Common myeloid progenitor, CD34-positive (primary cell): ENCODE measurements at regions not wholly inside any gene's neighbourhood (a gene's known extent, or its start where the extent isn't known, plus 50 kb on each side); places are given as distances from the start of the nearest gene placed in this dataset.
A peak's percentile ranks its signal among the peaks of the same experiment; 100 is the strongest.
"Not testable (repeated sequence)": the region's sequence is repeated elsewhere in the genome, so short reads cannot be mapped to it uniquely, and the experiment has no call there.

ENCODE experiments used
- CTCF ChIA-PET: fragments of 350-600 bp; sonication (Branson Sonifier 250); formaldehyde crosslinking; loops from one replicate; lab custom pipeline; 2021; ENCODE audit warnings: antibody characterized with exemption; lab: Charles Lee
- POLR2A ChIA-PET: fragments of 350-600 bp; sonication (Branson Sonifier 250); formaldehyde crosslinking; loops from one replicate; lab custom pipeline; 2021; ENCODE audit warnings: antibody characterized with exemption; lab: Charles Lee
- DNase-seq, 3 donors: peaks; one replicate each; pipeline versions ENCODE4 v3.0.0 to v3.0.0-alpha.2; 2013
- H3K27ac ChIP-seq, 2 experiments: 1 replicate in 1 of 2; 2 replicates in 1 of 2; pipeline ENCODE4 v1.7.0; 2013; ENCODE audit warnings: inconsistent platforms in 2 of 2, low read length in 2 of 2, mild to moderate bottlenecking in 2 of 2, low read depth in 1 of 2, moderate library complexity in 1 of 2; ENCODE audit not compliant: severe bottlenecking in 2 of 2, insufficient read depth in 1 of 2, poor library complexity in 1 of 2
- H3K27me3 ChIP-seq, 5 experiments: replicated peaks in 2 of 5; 1 replicate in 3 of 5; 2 replicates in 2 of 5; pipeline versions ENCODE4 v1.6.1 to v1.7.0; 2013; ENCODE audit warnings: low read length in 4 of 5, mild to moderate bottlenecking in 2 of 5, moderate library complexity in 2 of 5, inconsistent platforms in 1 of 5; ENCODE audit not compliant: insufficient read depth in 5 of 5, control insufficient read depth in 4 of 5
- H3K36me3 ChIP-seq, 4 experiments: 1 replicate in 2 of 4; 2 replicates in 2 of 4; pipeline versions ENCODE4 v1.6.1 to v1.7.0; 2013; ENCODE audit warnings: low read length in 3 of 4, control low read depth in 1 of 4, mild to moderate bottlenecking in 1 of 4; ENCODE audit not compliant: control insufficient read depth in 4 of 4, insufficient read depth in 4 of 4
- H3K4me1 ChIP-seq, 4 experiments: 1 replicate in 3 of 4; 2 replicates in 1 of 4; pipeline versions ENCODE4 v1.6.1 to v1.7.1; 2013; ENCODE audit warnings: low read length in 3 of 4, mild to moderate bottlenecking in 3 of 4, control low read depth in 1 of 4, inconsistent platforms in 1 of 4, moderate library complexity in 1 of 4; ENCODE audit not compliant: control insufficient read depth in 4 of 4, insufficient read depth in 4 of 4; ENCODE audit errors: control extremely low read depth in 1 of 4
- H3K4me3 ChIP-seq, 7 experiments: 1 replicate in 4 of 7; 2 replicates in 3 of 7; pipeline versions ENCODE4 v1.5.1 to v1.7.0; 2013; ENCODE audit warnings: mild to moderate bottlenecking in 7 of 7, low read length in 6 of 7, moderate library complexity in 6 of 7, inconsistent platforms in 2 of 7, low read depth in 2 of 7, control low read depth in 1 of 7; ENCODE audit not compliant: insufficient read depth in 4 of 7, control insufficient read depth in 1 of 7; ENCODE audit errors: extremely low read depth in 1 of 7
- H3K9me3 ChIP-seq, 5 experiments: 1 replicate in 4 of 5; 2 replicates in 1 of 5; pipeline versions ENCODE4 v1.6.1 to v1.7.1; 2013; ENCODE audit warnings: low read length in 4 of 5, mild to moderate bottlenecking in 2 of 5, inconsistent platforms in 1 of 5, low read depth in 1 of 5, moderate library complexity in 1 of 5; ENCODE audit not compliant: control insufficient read depth in 4 of 5, insufficient read depth in 2 of 5; ENCODE audit errors: control extremely low read depth in 1 of 5
- WGBS: methylation state at CpG from one replicate; pipeline ENCODE4 v1.1.5; 2013; ENCODE audit not compliant: insufficient coverage; 5-methylcytosine and 5-hydroxymethylcytosine counted together

GRCh38 chr6:28817808-28818145, 106.0 kb downstream of the TRIM27 start:
- no peak overlapping the region for H3K4me3 ChIP-seq
- no peak for DNase-seq
- H3K9me3 ChIP-seq, result peaks cover 0 to 9% (median 3%) of the 10 kb centered on the region in 5 experiments
- ChIA-PET POLR2A (interaction anchor here (0.8 kb wide), 1 partner anchor 162 kb away, joined by 3 read pairs; no protein-coding TSS in a partner anchor), CTCF (no interaction called here)
- H3K4me1 ChIP-seq, result peaks cover 0 to 7% (median 3%) of the 10 kb centered on the region in 4 experiments
- no peaks in the 10 kb centered on the region for H3K36me3 ChIP-seq
- H3K27ac ChIP-seq, result no peak overlapping the region
- H3K27me3 ChIP-seq, result peaks cover 25 to 97% (median 50%) of the 10 kb centered on the region in 5 experiments
- 37% methylated on average over 3 of the region's 7 CpGs for WGBS

- ChIA-PET CTCF (interaction anchor here (1.2 kb wide), 1 partner anchor 14 kb away, joined by 5 read pairs; no protein-coding TSS in a partner anchor), POLR2A (interaction anchor here (0.6 kb wide), 1 partner anchor 100 kb away, joined by 3 read pairs; no protein-coding TSS in a partner anchor)
- peaks cover 18 to 87% (median 35%) of the 10 kb centered on the region in 5 experiments for H3K27me3 ChIP-seq
- H3K4me1 ChIP-seq, result peaks cover 0 to 3% (median 0%) of the 10 kb centered on the region in 4 experiments
- DNase-seq, result no peak
- no peaks in the 10 kb centered on the region for H3K36me3 ChIP-seq
- 9% methylated on average over 28 of the region's 34 CpGs for WGBS
- no peak overlapping the region for H3K27ac ChIP-seq
- peaks cover 0 to 5% (median 0%) of the 10 kb centered on the region in 5 experiments for H3K9me3 ChIP-seq
- H3K4me3 ChIP-seq, result no peak overlapping the region
Observed at GRCh38 chr6:28824793-28825731, 98.7 kb downstream of the TRIM27 start.

DNA sequence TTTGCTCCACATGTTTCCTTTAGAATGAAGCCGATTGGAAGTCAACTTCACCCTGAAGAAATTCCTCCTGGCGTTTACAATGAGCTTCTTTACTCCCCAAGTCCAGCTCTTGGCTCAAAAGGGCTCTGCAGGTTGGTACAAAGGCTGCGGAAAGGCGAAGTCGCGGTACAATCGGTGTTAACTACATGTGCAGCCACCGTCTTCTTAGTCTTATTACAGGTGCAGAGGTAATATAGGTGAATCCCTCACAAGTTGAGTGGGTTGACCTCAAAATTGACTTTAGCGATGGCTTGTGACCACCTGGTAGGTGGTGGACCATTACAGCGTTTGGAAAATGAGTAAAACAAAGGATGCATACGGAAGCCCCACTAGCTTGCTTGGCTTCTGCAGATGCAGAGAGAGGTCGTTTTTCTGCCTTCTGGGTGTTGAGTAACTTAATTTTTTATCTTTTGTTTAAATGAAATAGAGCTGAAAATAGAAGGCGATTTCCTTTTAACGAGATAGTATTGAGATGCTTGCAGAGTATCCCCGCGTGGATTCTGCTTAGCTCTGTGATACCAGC, 98.0 kb downstream of the TRIM27 start:
- peaks cover 18 to 80% (median 35%) of the 10 kb centered on the region in 5 experiments for H3K27me3 ChIP-seq
- CTCF ChIA-PET, result interaction anchor here (1.2 kb wide), 1 partner anchor 13 kb away, joined by 5 read pairs; no protein-coding TSS in a partner anchor

DNA sequence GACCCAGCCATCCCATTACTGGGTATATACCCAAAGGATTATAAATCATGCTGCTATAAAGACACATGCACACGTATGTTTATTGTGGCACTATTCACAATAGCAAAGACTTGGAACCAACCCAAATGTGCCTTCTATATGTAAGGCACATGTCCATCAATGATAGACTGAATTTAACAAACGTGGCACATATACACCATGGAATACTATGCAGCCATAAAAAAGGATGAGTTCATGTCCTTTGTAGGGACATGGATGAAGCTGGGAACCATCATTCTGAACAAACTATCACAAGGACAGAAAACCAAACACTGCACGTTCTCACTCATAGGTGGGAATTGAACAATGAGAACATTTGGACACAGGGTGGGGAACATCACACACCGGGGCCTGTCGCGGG, 92.1 kb downstream of the TRIM27 start:
- CTCF ChIA-PET, result interaction anchor here (1.0 kb wide), 1 partner anchor 353 kb away, joined by 3 read pairs; no protein-coding TSS in a partner anchor
- H3K27ac ChIP-seq, H3K4me1 ChIP-seq, H3K36me3 ChIP-seq, H3K9me3 ChIP-seq, H3K4me3 ChIP-seq, DNase-seq, POLR2A ChIA-PET: not testable (repeated sequence)
- WGBS, result no CpG with 5 or more reads among the region's 6 CpGs
- H3K27me3 ChIP-seq, result peaks cover 0 to 61% (median 19%) of the 10 kb centered on the region in 5 experiments

More for the DNA sequence above, 98.0 kb downstream of the TRIM27 start:
- Histone ChIP-seq H3K4me3 (no peak overlapping the region), H3K9me3 (peaks cover 0 to 5% (median 0%) of the 10 kb centered on the region in 5 experiments), H3K4me1 (peaks cover 0 to 3% (median 0%) of the 10 kb centered on the region in 4 experiments), H3K36me3 (no peaks in the 10 kb centered on the region), H3K27ac (no peak overlapping the region)
- no peak for DNase-seq
- POLR2A ChIA-PET, result no interaction called here
- 10% methylated on average over 15 of the region's 16 CpGs for WGBS

GRCh38 chr6:28836703-28837102, 87.1 kb downstream of the TRIM27 start:
- CTCF ChIA-PET, result interaction anchor here (0.7 to 3.3 kb wide), 14 partner anchors 12 to 811 kb away, joined by 3 to 40 read pairs (median 4); no protein-coding TSS in a partner anchor
- peaks cover 13 to 27% (median 17%) of the 10 kb centered on the region in 4 experiments for H3K4me1 ChIP-seq
- not testable (repeated sequence) for H3K27ac ChIP-seq, H3K9me3 ChIP-seq, H3K36me3 ChIP-seq, DNase-seq, H3K4me3 ChIP-seq
- POLR2A ChIA-PET, result interaction anchor here (0.6 to 1.3 kb wide), 3 partner anchors 160 to 1600 kb away, joined by 3 to 4 read pairs (median 3); no protein-coding TSS in a partner anchor
- H3K27me3 ChIP-seq, result peaks cover 2 to 40% (median 9%) of the 10 kb centered on the region in 5 experiments
- WGBS, result 32% methylated on average over 12 of the region's 21 CpGs

- H3K4me3 ChIP-seq, result peak overlapping the region; percentile 68 to 95 (median 89)
- peak; percentile 80 to 92 (median 88) for DNase-seq
- peak overlapping the region in 1 of 2 experiments; percentile 82 for H3K27ac ChIP-seq
- H3K36me3 ChIP-seq, result no peaks in the 10 kb centered on the region
- H3K9me3 ChIP-seq, result no peaks in the 10 kb centered on the region
- POLR2A ChIA-PET, result interaction anchor here (0.6 to 1.3 kb wide), 2 partner anchors 154 to 159 kb away, joined by 3 to 4 read pairs; no protein-coding TSS in a partner anchor
- H3K4me1 ChIP-seq, result peaks cover 13 to 27% (median 17%) of the 10 kb centered on the region in 4 experiments
- H3K27me3 ChIP-seq, result peaks cover 2 to 37% (median 6%) of the 10 kb centered on the region in 5 experiments
- CTCF ChIA-PET, result interaction anchor here (0.6 to 3.3 kb wide), 23 partner anchors 10 to 639 kb away, joined by 3 to 40 read pairs (median 5); partner anchors contain the start of gene TRIM27
- WGBS, result 0% methylated on average over 11 of the region's 11 CpGs
Observed at GRCh38 chr6:28838289-28838633, 85.5 kb downstream of the TRIM27 start.
